NCI-H82 (cell line): ENCODE measurements at regions not wholly inside any gene's neighbourhood (a gene's known extent, or its start where the extent isn't known, plus 50 kb on each side); places are given as distances from the start of the nearest gene placed in this dataset.
A peak's percentile ranks its signal among the peaks of the same experiment; 100 is the strongest.

Source experiments
- DNase-seq: peaks from one replicate; lab custom pipeline; 2025; lab: John Stamatoyannopoulos, UW

- no peak for DNase-seq
Observed at GRCh38 chr14:83196236-83196635, 1662.6 kb upstream of the SEL1L start.

GRCh38 chr14:83197271-83197670 is 1663.6 kb upstream of the SEL1L start:
- DNase-seq = no peak

GRCh38 chr14:83207550-83207949 is 1673.9 kb upstream of the SEL1L start:
- DNase-seq = no peak

DNA sequence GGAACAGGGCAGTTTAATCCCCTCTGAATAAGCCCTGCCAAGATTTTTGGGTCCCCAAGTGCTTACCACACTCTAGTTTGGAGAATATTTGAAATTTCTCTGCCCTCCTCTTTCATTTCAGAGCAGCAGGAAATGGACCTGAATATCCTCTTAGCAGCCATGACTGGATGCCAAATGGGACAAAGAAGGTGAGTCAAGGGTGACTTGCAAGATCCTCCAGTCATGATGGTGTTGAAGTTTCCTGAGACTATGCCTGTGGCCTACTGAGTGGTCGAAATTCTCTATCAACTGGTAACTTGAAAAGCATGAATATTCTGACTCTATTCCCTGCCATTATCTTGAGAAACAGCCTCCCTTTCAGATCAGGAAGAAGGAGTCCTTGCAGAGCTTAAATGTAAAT is 1674.7 kb upstream of the SEL1L start:
- no peak for DNase-seq

GRCh38 chr14:83217492-83217891 is 1683.8 kb upstream of the SEL1L start:
- no peak for DNase-seq

DNA sequence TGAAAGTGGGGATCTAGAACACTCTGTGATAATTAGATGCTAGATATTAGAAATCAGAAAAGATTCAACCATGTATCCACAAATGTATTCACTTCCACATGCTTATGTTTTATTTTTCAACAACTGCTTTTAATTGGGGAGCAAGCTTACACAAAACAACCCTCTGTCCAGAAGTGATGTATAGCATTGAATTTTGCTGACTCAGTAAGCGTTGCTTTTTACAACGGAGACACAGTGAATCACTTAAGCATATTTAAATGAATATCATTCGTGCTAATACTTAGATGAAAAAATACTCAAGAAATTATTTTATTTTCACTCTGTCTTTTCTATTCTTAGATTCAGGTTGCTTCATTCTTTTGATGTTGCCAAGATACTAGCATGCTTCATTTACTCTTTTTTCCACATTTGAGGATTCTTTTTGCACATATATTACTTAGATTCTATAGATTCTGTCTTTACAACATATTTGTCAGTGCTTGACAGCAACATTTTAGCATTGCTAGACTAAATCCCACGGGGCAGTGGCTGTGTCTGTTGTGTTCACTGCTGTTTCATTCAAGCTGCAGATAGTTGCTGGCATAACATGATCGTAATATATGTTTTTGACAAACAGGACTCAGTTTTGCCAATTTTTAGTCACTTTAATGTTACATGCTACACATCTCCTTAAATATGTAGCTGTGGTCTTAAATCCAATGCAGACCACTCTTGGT is 1714.4 kb upstream of the SEL1L start:
- DNase-seq = no peak

DNA sequence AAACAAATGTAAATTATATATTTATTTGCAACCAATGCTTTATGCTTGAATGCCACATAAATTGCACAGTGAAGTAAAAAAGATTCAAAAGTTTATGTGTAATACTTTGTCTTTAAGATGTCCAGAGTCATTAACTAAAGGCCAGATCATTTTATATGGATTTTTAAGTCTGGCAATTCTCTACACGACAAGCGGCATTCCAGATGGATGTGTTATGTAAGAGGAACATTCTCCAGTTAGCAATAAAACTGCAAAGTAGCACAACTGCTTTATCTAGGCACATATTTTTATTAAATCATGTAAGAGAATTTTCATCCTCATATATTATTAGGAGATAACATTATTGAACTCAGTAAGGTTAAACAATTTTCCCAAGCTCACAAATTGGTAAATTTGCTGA is 1717.7 kb upstream of the SEL1L start:
- DNase-seq = no peak

DNA sequence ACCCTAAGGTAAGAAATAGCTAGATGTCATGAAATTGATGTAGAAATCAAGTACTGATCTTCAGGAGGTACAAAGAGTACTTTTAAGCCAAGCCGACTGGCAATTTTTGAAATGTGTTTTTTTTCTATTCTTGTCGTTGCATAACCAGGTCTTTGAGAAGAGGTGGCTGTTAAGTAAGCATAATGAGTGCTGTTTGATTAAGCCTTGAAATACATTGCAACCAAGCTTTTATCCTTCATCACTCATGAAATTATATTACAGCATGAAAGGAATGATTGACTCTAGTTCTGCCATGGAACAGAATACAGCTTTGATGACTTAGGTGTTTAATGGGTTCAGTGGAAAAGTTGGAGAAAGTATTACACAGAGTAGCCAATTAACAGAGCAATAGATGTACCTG is 1720.2 kb upstream of the SEL1L start:
- DNase-seq = no peak

- no peak for DNase-seq
Observed at GRCh38 chr14:83255015-83255726, 1721.5 kb upstream of the SEL1L start.

GRCh38 chr14:83255727-83256090 is 1722.1 kb upstream of the SEL1L start:
- DNase-seq = no peak

GRCh38 chr14:83257466-83258439 is 1724.1 kb upstream of the SEL1L start:
- DNase-seq = no peak

DNA sequence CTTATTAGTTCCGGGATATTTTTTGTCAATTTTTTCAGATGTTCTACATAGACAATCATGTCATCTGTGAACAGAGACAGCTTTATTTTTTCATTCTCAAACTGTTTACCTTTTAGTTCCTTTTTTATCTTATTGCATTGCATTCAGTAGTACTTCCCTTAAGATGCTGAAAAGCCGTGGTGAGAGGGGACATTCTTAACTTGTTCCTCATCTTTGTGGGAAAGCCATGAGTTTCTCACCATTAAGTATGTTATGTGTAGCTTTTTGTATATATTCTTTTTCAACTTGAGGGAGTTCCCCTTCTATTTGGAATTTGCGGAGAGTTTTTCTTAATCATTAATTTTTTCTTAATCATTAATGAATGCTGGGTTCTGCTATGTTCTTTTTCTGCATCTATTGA is 1727.1 kb upstream of the SEL1L start:
- no peak for DNase-seq

GRCh38 chr14:83269583-83269982 is 1735.9 kb upstream of the SEL1L start:
- no peak for DNase-seq

DNA sequence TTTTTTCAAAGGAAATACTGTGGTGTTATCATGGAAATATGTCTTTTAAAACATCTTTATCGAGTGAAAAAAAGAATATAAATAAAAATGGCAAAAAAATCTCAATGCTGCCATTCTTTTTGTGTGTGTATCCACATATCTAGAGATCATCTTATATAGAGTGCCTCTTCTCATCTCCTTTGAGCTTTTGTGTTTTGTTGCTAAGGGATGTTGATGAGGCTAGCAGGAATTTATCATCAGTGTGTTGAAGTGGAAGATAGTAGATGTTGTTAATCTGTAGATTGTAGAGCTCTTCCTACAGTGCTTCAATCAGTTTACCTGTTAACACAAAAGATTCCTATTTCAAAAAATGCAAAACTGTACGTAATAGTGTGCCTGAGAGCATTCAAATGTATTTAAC is 1738.0 kb upstream of the SEL1L start:
- no peak for DNase-seq

DNA sequence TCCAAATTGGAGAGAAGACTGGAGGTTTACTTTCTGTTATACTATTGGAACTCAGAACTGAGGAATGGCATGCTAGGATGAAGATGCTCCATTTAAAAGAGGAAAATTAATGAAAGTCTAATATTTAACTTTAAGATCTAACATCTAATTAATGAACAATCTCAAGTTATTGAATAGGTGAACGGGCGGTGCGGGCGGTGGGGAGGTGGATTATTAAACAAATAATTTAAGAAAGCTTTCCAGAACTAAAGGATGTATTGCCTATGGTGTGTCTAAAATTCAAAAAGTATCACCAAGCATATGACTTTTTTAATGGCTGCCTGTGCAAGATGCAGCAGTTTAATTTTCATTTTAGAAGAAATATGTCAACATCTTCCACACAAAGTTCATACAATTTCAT is 1747.1 kb upstream of the SEL1L start:
- no peak for DNase-seq

DNA sequence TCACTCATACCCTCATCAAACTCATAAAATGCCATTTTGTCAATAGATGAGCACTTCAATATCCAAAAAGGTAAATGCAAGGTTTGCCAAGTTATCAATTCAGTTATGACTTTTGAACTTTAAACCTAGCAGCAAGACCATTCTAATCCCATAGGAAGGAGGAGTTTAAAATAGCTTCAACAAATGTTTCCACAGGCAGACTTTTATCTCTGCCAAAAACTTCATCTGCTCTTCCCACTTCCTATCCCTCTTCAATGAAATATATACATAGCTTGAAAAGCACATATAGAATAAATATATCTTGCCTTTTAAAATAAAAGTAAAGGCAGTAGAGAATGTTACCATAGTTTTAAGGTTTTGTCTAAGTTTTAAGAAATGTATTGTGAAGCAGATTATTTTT is 1749.1 kb upstream of the SEL1L start:
- no peak for DNase-seq

DNA sequence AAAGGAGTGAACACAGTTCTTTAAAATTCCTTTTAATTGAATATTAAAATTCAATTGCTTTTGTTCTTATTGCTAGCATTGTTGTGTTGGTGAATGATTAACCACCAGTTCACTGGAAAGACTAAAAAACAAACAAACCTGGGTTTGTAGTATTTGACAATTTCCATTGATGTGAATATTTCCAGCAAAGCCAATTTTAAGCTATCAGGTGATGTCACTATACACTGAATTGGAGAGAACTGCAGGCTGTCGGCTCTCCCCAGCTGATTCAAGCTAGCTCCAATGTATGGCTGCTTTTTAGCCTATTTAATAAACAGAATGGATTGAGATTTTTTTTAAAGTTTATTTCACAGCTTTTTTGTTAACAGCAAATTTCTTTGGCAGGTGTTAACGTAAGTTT is 1753.6 kb upstream of the SEL1L start:
- no peak for DNase-seq

DNA sequence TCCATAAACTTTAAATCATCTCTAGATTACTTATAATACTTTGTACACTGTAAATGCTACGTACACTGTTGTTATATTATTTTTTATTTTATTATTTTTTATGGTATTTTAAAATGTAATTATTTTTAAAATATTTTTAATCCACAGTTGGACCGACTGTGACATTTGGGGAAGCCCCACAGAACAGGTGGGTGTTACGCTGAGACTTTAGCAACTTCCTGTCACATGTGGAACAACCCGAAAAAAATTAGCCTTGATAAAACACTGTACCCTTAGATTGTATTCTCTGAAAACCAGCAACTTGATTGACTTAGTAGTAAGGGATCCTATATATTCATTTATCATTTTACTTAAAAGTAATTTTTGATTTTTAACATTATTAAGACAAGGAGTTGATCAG is 1755.7 kb upstream of the SEL1L start:
- DNase-seq = no peak

DNA sequence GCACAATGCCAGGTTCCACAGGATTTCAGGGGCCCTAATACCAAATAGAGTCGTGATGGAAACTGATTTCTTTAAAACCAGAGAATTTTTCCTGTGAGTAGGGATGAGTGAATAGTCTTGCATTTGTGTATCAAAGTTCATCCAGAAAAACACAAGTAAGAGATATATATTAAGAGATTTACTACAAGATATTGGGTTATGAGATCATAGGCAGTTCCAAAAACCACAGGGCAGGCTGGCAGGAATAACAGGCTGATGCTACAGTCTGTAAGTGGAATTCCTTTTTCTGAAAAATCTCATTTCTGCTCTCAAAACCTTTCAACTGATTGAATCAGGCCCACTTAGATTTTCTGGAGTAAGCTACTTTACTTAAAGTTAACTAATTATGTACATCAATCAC is 1756.2 kb upstream of the SEL1L start:
- no peak for DNase-seq

- DNase-seq = no peak
Observed at GRCh38 chr14:83290447-83290846, 1756.8 kb upstream of the SEL1L start.

DNA sequence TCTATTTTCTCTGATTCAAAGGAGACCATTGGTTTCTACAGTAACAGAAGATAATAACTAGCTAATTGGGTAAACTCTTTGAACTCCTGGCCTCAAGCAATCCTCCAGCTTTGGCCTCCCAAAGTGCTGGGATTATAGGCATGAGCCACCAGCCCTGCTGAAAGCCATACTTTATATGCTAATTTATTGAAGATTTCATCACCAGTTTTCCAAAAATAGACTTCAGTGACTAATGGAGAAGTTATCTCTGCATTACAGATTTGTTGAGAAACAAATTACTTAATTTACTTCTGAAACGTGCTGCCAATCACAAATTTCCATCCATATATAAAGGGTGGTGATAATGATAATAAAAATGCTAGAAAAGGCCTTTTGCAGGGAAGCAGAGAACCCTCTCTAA is 1758.1 kb upstream of the SEL1L start:
- no peak for DNase-seq

GRCh38 chr14:83294941-83295340 is 1761.3 kb upstream of the SEL1L start:
- DNase-seq = peak; percentile 49

DNA sequence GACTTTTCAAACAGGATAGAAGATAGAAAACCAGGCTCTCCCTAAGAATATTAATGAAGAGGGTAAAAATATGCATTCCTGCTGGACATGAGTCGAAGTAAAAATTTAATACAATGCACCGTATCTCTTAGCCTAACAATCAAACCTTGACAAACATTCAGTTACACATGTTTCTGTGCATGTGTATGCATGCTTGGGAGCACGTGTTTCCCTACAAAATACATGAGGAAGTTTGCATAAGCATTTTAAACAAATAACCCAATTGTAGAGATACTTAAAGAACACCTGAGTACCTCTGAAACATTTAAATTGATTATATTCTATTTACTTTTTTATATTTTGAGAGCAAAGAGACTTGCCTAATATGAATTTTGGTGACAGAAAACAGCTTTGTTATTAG is 1763.7 kb upstream of the SEL1L start:
- DNase-seq = no peak
